ENCODE measurements at regions not wholly inside any gene's neighbourhood (a gene's known extent, or its start where the extent isn't known, plus 50 kb on each side); places are given as distances from the start of the nearest gene placed in this dataset.
"Not testable (repeated sequence)": the region's sequence is repeated elsewhere in the genome, so short reads cannot be mapped to it uniquely, and the experiment has no call there.

DNA sequence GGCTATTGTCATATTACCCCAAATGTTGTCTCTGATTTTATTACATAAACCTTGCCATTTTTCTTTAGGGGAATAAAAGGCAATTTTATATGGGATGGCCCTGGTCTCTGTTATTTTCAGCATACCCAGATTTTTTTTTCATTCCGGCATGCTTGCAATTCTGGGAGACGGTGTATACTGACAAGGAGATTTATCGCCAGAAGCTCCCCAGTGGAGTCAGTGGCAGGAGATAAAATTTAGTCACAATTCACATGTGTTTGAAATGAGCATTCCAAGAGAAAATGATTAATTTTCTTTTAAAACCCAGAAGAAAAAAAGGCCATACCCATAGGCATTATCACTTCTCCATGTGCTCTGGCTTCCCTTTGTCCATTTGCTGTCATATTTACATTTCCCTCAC is 250.8 kb upstream of the RSPO3 start:
- H3K27ac ChIP-seq: no peak overlapping the region

GRCh38 chr6:126873351-126873750 is 245.1 kb upstream of the RSPO3 start:
- H3K27ac ChIP-seq: no peak overlapping the region
- no peak overlapping the region for H3K4me3 ChIP-seq

More for the DNA sequence above, 250.8 kb upstream of the RSPO3 start:
- H3K4me3 ChIP-seq: no peak overlapping the region

DNA sequence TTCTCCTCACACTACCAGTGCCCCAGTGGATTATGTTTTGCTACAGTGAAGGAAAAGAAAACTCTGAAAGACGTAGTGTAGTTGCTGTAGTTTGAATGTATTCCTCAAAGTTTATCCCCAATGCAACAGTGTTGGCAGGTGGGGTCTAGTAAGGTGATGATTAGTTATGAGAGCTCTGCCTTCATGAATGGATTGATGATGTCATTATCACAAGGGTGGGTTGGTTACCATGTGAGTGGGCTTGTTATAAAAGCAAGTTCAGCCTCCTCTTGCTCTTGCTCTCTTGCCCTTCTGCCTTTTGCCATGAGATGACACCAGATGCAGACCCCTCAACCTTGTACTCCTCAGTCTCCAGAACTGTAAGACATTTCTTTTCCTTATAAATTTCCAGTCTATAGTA is 244.7 kb upstream of the RSPO3 start:
- H3K4me3 ChIP-seq: no peak overlapping the region

DNA sequence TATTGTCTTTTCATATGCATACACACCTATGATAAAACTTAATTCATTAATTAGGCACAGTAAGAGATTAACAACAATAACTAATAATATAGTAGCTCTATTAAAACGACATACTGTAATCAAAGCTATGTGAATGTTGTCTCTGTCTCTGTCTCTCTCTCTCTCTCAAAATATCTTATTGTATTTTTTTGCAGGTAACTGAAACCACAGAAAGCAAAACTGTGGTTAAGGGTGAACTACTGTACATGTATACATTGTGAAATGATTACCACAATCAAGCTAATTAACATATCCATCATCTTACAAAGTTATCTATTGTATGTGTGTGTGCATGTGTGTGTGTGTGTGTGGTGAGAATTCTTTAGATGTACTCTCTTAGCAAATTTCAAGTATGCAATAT is 242.0 kb upstream of the RSPO3 start:
- Histone ChIP-seq H3K27ac (no peak overlapping the region), H3K4me3 (no peak overlapping the region)

More for the DNA sequence above, 244.7 kb upstream of the RSPO3 start:
- H3K27ac ChIP-seq: no peak overlapping the region

- Histone ChIP-seq H3K27ac (no peak overlapping the region), H3K4me3 (no peak overlapping the region)
Observed at GRCh38 chr6:126880964-126881363, 237.5 kb upstream of the RSPO3 start.

DNA sequence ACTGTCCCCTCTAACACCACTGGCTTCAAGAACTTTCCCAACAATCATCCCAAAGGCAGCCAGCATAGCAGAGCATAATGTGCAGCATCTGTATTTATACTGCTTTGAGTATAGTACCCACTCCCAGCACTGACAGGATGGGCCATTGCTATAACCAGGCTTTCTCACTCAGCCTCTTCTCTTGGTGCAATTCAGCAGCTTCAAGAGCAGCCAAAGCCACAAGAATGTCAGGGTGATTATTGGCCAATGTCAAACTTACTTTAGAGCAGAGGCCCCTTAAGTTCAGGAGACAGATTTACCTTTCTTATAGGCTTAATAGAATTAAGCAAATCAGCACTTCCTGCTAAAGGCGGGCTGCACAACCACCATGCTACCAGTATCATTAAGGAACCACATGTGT is 232.4 kb upstream of the RSPO3 start:
- Histone ChIP-seq H3K27ac (no peak overlapping the region), H3K4me3 (no peak overlapping the region)

GRCh38 chr6:126888727-126889725 is 229.4 kb upstream of the RSPO3 start:
- Histone ChIP-seq H3K27ac (no peak overlapping the region), H3K4me3 (no peak overlapping the region)

GRCh38 chr6:126890055-126890454 is 228.4 kb upstream of the RSPO3 start:
- Histone ChIP-seq H3K4me3 (no peak overlapping the region), H3K27ac (no peak overlapping the region)

- Histone ChIP-seq H3K27ac (no peak overlapping the region), H3K4me3 (no peak overlapping the region)
Observed at GRCh38 chr6:126891158-126891557, 227.3 kb upstream of the RSPO3 start.

DNA sequence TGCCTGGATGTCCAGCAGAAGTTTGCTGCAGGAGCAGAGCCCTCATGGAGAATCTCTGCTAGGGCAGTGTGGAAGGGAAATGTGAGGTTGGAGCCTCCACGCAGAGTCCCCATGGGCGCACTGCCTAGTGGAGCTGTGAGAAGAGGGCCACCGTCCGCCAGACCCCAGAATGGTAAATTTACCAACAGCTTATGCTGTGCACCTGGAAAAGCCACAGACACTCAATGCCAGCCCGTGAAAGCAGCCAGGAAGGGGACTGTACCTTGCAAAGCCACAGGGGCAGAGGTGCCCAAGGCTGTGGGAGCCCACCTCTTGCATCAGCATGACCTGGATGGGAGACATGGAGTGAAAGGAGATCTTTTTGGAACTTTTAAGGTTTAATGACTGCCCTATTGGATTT is 225.6 kb upstream of the RSPO3 start:
- H3K4me3 ChIP-seq, H3K27ac ChIP-seq: not testable (repeated sequence)

- Histone ChIP-seq H3K4me3 (no peak overlapping the region), H3K27ac (no peak overlapping the region)
Observed at GRCh38 chr6:126897758-126898157, 220.7 kb upstream of the RSPO3 start.

- Histone ChIP-seq H3K27ac (no peak overlapping the region), H3K4me3 (no peak overlapping the region)
Observed at GRCh38 chr6:126904176-126904575, 214.3 kb upstream of the RSPO3 start.

DNA sequence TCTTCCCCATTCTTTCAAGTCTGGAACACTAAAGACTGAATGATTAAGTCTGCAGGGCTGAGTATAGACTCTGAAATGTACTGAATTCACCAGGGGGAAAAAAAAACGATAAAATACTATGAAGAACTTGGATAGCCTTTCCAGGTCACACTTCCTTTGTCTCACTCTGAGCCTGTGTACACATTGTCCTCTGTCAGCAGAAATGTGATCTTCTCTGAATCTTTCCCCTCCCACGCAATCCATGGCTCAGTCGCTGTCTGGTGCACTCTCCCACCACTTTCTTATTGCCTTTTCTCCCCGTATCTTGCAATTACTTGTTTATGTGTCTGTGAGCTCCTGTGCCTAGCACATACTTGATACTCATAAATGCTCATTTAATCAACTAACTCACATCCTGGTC is 212.6 kb upstream of the RSPO3 start:
- Histone ChIP-seq H3K4me3 (no peak overlapping the region), H3K27ac (no peak overlapping the region)

- H3K27ac ChIP-seq: no peak overlapping the region
- H3K4me3 ChIP-seq: no peak overlapping the region
Observed at GRCh38 chr6:126907312-126907711, 211.2 kb upstream of the RSPO3 start.

DNA sequence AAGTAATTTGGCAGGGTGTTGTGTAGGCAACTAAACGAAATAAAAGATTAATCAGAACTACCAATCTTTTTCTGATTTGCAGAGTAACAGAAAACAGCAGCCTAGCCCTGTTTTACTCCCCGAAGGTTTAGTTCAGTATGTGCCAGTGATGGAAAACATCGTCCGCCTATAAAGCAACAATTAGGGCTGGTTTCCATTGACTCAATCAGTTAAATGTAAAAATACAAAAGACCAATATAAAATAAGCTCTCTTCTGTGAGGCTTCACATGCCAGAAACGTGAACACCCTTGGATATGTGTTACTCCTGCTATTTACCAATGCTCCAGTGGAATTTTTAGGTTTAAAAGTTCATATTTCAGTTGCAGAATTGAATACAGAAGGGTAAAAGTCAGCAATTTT is 210.5 kb upstream of the RSPO3 start:
- no peak overlapping the region for H3K4me3 ChIP-seq
- no peak overlapping the region for H3K27ac ChIP-seq

DNA sequence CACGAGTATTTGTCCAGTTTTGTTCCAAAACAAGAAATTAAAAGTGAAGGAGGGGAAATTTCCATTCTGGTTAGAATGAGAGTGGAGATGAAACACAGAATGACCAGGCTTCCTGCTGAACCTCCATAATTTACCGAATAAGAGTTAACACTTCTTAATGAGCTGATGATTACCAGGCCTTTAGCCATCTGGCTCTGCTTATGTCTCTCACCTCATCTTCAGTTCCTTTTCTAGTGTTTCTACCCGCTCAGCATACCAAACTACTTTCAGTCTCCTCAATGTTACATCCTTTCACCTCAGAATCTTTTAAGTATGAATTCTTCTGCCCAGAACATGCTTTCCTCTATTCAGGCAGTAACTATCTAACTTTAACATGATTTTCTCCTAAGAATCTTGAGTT is 209.0 kb upstream of the RSPO3 start:
- Histone ChIP-seq H3K27ac (no peak overlapping the region), H3K4me3 (no peak overlapping the region)

DNA sequence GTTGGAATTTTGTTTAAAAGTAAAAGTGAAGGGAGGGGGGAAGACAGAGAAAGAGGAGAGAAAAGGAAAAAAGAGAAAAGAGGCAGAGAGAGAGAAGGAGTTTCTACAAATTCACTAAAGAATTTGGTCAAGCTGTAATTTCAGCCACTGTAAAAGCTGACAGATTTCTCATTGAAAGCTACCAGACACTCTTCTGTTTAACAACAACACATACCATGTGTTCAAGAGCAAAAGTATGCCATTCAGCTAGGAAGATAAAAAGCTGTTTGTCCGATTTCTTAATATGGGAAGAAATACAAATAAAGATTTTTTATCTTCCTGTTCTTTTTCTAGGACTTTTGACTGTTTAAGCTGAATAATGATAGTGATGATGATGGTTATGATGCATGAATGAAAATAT is 204.8 kb upstream of the RSPO3 start:
- Histone ChIP-seq H3K27ac (no peak overlapping the region), H3K4me3 (no peak overlapping the region)

- Histone ChIP-seq H3K4me3 (no peak overlapping the region), H3K27ac (no peak overlapping the region)
Observed at GRCh38 chr6:126914172-126914571, 204.3 kb upstream of the RSPO3 start.

DNA sequence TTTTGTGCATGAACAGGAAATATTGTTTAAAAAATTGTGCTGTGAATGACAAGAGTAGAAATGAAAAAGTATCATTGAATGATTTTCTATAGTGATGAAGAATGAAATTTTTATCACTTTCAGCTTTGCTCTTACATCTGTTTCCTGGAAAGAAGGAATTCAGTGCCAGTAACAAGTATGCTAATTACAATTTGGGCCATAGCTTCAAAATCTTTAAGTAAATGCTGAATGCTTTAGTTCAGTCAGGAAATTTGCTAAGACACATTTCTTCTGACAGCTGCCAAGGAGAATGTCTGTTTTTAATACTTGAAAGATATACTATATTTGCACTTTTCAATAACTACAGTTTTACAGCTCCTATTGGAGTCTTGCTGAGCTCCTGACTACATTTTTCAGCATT is 203.7 kb upstream of the RSPO3 start:
- Histone ChIP-seq H3K27ac (no peak overlapping the region), H3K4me3 (no peak overlapping the region)

DNA sequence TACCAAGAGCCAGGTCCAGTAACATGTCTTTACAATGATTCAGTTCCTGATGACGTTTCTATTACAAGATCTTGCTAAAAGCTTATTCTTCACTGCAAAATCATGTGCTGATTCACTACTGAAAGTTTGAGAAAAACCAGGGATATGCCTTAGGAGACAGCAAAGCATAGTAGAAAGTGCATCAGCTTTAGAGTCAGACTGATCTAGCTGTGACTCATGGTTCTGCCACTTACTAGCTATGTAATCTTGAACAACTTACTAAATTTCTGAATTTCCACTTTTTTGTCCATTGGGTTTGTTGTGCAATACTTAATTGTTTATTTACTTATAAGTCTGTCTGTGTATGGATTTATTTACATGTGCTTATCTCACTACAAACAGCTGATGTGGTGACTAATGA is 198.5 kb upstream of the RSPO3 start:
- no peak overlapping the region for H3K4me3 ChIP-seq
- no peak overlapping the region for H3K27ac ChIP-seq

- no peak overlapping the region for H3K27ac ChIP-seq
- H3K4me3 ChIP-seq: no peak overlapping the region
Observed at GRCh38 chr6:126923807-126924206, 194.7 kb upstream of the RSPO3 start.

GRCh38 chr6:126926926-126927325 is 191.5 kb upstream of the RSPO3 start:
- no peak overlapping the region for H3K4me3 ChIP-seq
- no peak overlapping the region for H3K27ac ChIP-seq

Measured in skin epidermis (tissue), 12 donors.